GM18517 (cell line): ENCODE measurements at regions not wholly inside any gene's neighbourhood (a gene's known extent, or its start where the extent isn't known, plus 50 kb on each side); places are given as distances from the start of the nearest gene placed in this dataset.

Experiments used
- ATAC-seq: cut with Tn5 transposase; IDR thresholded peaks from one replicate; pipeline ENCODE4 v1.9.1; 2021; ENCODE audit warnings: mild to moderate bottlenecking, moderate library complexity; ENCODE audit not compliant: unreplicated experiment

DNA sequence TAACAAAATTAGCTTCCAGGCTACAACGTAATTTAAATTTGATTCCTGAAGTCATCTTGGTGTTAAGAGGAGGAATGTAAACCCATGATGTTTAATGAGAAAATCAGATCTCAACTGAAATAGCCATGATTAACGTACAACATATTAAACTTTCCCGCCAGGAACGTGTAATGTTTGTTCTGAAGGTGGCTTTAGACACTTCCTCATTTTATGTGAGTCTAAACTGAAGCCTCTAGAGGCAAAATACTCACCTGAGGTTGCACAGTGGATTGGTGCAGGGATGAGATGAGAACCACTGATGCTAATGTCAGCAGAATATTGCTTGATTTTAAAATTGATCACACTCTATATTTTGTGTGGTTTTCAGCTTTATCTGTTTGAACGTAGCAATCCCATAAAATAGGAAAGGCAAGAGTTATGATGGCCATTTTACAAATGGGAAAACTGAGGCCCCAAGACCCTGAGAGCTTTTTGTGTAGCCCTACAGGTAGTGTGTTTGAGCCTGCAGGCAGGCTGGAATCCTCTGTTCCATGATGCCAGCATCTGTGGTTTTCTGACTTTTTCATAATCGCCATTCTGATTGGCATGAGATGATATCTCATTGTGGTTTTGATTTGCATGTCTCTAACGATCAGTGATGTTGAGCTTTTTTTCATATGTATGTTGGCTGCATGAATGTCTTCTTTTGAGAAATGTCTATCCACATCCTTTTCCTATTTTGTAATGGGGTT, 243.7 kb upstream of the BMPER start:
- no peak for ATAC-seq

DNA sequence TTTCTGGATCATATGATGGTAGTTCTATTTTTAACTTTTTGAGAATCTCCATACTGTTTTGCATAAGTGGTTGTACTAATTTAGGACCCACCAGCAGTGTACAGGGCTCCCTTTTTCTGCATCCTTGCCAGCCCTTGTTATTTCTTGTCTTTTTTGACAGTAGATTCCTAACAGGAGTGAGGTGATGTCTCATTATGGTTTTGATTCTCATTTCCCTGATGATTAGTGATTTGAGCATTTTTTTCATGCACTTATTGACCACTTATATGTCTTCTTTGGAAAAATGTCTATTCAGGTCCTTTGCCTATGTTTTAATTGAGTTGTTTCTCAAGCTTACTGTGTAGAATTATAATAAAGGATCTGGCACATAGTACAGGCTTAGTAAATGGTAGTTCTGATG, 238.8 kb upstream of the BMPER start:
- no peak for ATAC-seq

DNA sequence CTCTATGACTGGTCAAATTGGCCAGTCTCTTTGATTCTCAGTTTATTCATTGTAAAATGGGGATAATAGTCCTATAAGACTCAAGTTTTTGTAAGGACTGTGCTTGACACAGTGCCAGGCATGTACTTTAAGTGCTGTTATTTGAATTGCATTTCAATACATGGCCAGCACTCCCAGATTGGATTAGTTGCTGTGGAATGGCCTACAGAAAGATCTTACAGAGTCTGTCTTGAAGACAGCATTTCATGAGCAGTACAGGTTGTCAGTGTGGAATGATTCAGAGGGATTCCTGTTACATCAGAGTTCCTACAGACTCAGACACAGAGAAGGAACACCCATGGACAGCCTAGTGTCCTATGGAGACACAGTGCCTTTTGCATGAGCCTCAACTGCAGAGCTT, 238.1 kb upstream of the BMPER start:
- ATAC-seq, result no peak

- no peak for ATAC-seq
Measured at GRCh38 chr7:33669251-33669670, 236.1 kb upstream of the BMPER start.

- ATAC-seq, result no peak
Measured at GRCh38 chr7:33671531-33672262, 233.6 kb upstream of the BMPER start.

DNA sequence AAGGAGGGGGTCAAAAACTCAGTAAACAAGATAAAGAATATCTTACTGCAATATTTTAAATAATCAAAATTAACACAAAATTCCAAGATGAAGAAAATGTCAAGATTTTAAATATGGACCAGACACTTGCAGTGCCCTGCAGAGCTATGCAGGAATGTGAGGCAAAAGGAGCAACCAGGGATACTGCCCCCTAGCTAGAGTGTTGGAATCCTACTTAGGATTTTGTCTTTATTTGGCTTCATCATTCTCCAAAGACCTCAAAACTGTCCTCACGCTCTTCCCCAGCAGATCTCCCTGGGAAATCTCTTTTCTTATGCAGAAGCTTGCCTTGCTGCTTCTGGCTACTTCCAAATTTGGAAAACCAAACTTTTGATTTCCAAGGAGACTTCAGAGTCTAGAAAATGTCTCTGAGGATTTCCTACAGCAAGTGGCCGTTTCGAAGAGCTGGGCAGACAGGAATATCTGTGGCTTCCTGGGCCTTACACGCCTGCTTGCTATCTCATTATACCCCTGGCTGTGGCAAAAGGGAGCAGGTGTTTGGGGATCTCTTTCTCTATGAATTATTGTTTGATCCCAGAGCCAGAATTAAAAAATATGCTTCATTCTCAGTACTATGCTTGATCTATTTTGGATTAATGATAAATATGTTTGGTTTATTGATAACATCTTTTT, 232.2 kb upstream of the BMPER start:
- no peak for ATAC-seq

DNA sequence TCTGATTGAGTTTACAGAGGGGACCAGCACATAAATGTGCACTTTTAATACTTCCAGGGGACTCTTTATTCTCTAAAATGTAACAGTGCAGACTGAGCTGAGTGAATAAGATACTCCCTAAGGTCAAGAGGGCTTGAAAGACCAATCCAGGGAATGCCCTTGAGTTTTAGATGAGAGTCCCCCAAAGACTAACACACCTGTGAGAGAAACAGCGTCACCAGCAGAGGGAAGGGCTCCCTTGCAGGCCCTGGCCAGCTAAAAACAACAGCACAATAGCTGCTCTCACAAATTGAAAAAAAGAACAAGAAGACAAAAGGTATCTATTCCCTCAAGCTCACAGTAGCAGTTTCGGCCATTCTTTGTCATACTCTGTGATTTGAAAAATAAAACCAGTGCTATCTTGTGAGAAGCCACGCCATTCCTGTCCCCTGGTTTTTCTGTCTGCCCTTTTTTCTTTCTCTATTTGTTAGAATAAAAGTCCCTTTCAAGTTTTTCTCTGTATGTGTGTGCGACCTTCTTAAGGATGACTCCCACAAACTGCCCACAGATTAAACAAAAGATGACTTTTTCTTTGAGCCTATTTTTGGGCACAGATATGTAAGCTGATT, 230.4 kb upstream of the BMPER start:
- ATAC-seq, result no peak

DNA sequence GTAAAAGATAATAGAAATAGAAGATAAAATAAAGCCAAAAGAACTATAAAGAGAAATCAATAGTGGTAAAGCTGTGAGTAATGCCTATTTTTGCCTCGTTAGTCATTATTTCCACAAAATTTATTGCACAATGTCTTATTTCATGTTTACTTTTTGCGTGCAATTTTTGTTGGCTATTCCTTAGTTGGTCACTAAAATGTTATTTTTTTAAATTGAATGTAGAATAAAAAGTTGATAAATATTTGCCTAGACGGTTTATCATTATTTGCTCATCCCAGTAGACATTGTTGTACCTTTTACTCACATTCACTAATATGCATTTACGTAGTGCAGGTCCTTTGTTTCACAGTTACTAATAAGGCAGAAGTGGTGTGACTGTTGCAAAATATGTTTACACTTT, 227.8 kb upstream of the BMPER start:
- no peak for ATAC-seq

- no peak for ATAC-seq
Measured at GRCh38 chr7:33678569-33679335, 226.6 kb upstream of the BMPER start.

- ATAC-seq, result no peak
Measured at GRCh38 chr7:33680682-33681081, 224.7 kb upstream of the BMPER start.

GRCh38 chr7:33685503-33685902, 219.8 kb upstream of the BMPER start:
- ATAC-seq, result no peak

DNA sequence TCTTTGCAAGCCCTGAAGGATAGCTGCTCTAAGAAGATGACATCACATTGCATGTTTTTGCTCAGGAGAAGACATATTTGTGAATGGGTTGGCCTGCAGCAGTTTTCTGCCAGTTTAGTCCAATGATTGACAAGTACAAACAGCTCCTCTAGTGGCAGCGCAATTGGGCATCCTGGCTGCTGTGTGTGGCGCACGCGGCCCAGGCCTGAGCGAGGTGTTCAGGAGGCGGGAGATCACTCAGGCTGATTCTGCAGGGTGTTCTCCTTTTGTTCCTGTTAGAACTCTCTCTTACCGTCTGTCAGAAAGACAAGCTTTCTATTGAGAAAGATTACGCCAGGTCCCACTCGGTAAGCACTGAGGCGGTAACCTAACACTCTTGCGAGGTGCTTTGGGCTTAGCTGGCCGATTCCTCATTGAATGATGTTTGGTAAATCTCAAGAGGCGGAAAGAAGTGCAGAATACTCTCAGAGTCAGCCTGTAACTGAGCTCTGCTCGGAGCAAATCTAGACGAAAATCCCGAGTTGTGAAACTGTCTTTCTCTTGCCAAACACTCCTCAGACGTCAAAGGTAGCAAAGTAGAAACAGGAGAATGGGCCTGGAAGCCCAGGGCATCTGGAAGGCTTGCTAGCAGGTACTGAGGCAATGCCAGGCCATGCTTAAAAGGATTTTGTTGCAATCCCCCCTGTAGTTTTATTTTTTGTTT, 219.2 kb upstream of the BMPER start:
- no peak for ATAC-seq

GRCh38 chr7:33687625-33688024, 217.7 kb upstream of the BMPER start:
- no peak for ATAC-seq

GRCh38 chr7:33691180-33691579, 214.2 kb upstream of the BMPER start:
- ATAC-seq, result no peak

DNA sequence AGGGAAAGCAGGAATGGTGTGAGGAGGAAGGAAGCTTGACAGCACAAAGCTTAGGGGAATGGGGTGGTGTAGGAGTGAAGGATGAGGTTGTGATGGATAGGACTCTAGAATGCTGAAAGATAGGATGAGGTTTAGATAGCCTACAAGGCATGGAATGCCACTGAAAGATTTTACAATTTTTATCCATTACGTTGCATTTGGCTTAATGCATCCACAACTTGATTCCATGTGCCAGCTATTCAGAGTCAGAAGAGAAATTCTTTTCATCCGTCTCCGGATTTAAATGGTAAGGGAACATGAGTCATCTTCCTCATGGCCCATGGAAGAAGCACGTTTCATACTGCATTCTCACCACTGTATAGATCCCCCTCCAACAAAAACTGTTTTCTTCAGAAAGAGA, 212.4 kb upstream of the BMPER start:
- no peak for ATAC-seq

DNA sequence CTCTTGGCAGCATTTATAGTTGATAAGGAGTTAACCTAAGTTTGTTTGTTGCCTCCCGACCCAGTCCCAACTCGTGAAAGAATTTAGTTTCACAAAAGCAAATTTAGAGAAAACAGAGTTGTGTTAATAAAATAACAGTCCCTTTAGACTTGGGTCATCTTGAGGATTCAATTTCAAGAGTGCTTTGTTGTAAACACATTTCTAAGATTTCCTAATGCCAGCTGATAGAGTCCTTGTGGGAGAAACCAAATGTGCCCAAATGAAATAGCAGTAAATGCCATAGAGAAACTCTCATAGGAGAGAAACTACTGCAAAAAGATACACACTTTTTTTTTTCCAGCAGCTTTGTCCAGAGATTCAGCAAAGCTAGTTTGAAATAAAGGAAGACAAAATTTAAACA, 211.3 kb upstream of the BMPER start:
- no peak for ATAC-seq

GRCh38 chr7:33697616-33698015, 207.7 kb upstream of the BMPER start:
- ATAC-seq, result no peak

DNA sequence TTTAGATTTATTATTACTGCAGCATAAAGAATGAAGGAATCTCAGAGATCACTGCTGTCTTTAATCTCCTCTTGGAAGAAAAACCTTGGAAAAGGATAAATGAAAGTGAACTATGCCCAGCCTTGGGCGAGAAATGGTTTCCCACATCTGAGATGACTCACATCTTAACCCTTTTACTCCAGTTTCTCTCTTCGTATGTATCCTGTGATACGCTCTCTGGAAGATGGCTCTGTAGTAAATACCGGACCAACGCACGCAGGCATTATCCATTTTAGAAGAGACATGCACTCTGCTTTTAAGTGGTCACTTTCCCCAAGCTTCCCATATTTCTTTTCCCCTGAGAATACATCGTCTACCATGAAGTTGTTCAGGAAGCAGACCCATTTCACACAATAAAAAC, 207.3 kb upstream of the BMPER start:
- ATAC-seq, result no peak

- ATAC-seq, result no peak
Measured at GRCh38 chr7:33698692-33699128, 206.6 kb upstream of the BMPER start.
